ENCODE measurements at regions not wholly inside any gene's neighbourhood (a gene's known extent, or its start where the extent isn't known, plus 50 kb on each side); places are given as distances from the start of the nearest gene placed in this dataset.
"Not testable (repeated sequence)": the region's sequence is repeated elsewhere in the genome, so short reads cannot be mapped to it uniquely, and the experiment has no call there.

- DNase-seq: no peak
Measured at GRCh38 chr9:21533597-21533996, 51.5 kb upstream of the IFNE start.

DNA sequence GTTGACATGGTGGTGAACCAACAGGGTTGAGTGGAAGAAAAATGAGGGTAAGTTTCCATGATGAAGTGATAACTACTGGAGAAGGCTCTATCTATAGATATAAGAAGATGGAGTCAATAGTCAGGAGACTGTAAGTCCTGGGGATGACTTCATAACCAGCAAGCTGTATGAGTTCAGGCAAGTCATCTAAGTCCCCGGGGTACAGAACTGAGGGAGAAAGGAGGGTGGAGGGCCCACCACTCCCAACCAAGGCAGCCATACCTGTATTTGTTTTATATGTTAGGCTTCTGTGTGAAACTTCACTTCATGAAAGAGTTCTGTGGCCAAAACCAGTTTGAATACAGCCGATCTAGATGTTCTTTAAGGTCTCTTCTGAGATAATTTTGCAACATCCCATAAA lies 53.3 kb upstream of the IFNE start:
- no peak for DNase-seq

GRCh38 chr9:21542787-21543186 lies 60.7 kb upstream of the IFNE start:
- no peak for DNase-seq

DNA sequence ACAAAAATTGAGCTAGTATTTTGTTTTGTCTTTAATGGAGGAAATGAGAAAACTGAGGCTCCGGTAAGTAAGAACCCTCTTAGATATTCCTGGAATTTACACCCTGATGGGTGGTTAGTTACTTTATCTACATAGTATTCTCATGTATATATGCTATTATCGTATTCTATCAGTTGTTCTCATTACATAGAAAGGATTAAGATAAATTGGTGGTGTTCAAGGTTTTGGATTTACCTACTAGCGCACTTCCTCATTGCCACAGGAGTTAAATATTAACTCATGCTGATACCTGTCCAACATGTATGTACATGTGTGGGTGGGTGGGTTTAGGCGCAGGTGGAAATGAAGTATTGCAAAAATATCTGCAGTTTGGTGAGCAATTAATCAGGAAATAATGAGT lies 61.1 kb upstream of the IFNE start:
- DNase-seq: no peak

DNA sequence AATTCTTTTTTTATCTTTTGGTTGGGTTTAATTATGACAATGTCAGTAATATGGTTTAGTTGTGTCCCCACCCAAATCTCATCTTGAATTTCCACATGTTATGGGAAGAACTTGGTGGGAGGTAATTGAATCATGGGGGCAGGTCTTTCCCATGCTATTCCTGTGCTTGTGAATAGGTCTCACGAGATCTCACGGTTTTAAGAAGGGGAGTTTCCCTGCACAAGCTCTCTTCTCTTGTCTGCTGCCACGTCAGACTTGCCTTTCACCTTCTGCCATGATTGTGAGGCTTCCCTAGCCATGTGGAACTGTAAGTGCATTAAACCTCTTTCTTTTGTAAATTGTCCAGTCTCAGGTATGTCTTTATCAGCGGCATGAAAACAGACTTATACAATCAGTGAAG lies 61.7 kb upstream of the IFNE start:
- DNase-seq: not testable (repeated sequence)

- DNase-seq: no peak
Measured at GRCh38 chr9:21546949-21547348, 64.8 kb upstream of the IFNE start.

- peak; percentile 91 for DNase-seq
Measured at GRCh38 chr9:21549251-21549765, 67.2 kb upstream of the IFNE start.

DNA sequence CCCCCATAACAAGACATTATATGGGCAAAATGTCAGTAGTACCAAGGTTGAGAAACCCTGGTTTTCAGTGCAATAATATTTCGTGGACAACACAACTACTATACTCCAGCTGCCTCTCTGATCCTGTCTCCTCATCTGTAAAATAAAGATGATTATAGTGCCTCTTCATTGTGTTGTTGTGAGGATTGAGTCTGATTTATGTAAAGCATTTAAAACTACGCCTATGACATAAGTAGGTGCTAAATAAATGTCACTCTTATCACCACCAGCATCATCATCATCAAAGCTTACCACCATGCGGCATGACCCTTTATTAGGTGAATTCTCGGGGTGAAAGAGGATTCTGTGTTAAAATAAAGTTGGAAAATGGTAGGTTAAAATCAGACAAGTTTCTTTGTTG lies 67.8 kb upstream of the IFNE start:
- DNase-seq: no peak

DNA sequence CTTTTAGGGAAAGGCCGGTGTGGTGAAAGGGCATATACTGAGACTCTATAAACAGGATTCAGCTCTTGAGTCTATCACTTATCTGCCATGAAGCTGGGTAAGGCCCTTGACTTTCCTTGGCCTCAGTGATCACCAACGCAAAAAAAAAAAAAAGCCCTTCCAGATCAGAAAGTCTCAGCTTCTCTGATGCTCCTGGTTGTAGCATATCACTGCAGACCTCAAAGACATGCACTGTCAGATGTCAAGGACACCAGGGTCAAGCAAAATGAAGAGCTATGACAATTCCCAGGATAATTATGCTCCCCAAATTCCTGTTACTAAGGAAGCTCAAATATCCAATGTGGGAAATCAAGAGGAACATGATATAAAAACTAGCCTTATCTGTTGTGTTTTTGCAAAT lies 68.3 kb upstream of the IFNE start:
- DNase-seq: no peak

DNA sequence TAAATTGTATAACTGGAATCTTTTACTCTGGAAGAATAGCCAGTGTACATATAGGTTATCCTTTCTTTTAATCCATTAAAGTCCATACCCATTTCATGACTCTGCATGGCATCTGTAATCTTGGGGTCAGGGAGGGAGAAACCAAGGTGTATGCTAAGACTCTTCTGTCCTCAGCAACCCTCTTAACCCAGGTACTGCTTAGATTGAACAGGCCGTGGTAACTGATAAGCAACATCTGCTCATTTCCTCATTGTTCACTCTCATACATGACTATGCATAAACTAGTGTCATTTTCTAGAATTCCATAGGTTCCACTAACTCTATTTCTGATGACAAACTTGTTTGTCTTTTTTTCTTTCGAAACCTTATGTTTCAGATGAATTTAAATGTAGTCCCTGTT lies 69.3 kb upstream of the IFNE start:
- no peak for DNase-seq

DNA sequence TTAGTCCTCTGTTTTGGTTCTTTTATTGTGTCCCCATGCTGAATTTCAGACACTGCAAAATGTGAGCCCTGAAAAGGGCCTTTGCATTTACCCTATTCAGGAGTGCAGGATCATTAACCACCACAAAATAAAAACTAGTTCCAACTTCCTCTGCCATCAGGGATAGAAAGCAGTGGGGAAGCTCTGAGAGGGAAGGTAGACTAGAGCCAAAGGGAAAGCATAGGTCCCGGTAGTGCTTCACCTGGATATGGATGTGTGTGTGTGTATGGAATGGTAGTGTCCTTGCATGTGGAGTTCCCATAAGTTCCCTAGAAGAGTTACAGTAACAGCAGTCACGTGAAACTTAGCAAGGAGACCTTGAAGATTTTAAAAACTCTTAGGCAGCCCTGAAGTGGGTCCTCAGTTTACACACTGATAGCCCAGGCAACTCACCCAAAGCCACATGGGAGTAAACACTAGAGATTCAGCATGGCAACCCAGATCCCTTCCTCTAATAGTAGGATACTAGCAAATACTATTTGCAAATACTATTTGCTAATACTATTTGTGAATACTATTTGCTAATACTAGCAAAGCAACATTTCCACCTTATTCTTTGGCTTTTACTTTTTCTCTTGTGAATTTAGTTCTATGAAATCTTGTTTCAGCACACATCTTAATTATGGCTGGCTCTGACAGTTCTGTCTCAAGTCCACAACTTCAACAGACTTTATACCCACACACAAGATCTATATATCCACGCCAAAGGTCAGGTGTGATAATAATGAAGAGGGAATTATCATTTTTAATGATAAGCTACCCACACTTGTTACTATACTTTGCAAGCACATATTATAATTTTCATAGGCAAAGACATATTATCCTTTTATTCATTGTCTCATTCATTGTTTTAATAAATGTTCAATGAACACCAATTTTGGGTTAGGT lies 70.4 kb upstream of the IFNE start:
- DNase-seq: no peak

DNA sequence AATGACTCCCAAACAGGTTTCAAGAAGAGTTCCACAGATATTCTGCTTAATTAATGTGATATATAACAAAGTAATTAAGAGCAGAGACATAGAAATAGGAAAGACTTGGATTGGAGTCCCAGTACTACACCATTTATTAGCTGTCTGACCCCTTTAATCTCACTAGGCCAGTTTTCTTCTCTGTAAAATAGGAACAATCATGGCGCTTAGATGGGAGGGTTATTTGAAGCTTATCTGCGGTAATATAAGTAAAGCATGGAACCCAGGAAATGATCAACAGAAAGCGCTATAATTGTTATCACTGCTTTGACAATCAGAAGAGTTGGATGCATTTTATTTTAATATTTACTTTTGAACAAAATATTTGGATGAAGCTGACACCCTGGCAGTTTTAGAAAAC lies 71.3 kb upstream of the IFNE start:
- no peak for DNase-seq

DNA sequence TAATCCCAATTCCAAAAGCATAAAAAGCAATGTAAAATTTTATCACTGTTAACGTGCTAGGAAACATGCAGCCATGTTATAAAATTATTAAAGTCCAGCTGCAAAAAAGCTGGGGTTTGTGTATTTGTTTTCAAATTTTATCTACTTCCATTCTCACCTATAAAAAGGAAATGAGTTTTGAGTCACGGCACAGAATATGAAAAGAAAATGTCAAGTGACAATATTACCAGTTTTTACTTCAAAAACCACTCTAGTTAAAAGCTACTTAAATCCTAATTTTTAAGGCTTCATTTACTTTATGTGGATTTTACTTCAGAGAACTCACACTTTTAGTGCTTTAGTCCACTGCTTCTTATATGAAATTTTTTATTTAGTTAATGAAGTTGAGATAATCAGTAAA lies 72.7 kb upstream of the IFNE start:
- DNase-seq: no peak

DNA sequence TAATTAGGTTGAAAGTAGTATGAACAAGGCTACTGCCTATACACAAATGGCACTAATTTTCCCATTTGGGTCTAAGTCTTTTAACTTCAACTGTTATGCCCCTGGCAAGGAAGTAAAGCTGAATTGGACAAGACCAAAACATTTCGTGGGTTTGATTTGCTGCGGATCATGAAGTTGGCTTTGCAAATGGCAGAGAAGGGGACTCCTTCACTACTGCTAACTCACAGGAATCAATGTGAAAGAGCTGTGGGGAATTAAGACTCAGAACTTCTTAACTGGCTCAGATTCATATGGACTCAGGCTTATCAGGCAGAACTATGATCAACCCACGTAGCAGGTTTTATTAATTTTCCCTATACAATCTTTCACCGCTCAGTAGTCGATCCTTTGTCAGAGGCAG lies 73.8 kb upstream of the IFNE start:
- DNase-seq: peak; percentile 36

- no peak for DNase-seq
Measured at GRCh38 chr9:21556581-21557427, 74.7 kb upstream of the IFNE start.

GRCh38 chr9:21557428-21557768 lies 75.3 kb upstream of the IFNE start:
- DNase-seq: no peak

DNA sequence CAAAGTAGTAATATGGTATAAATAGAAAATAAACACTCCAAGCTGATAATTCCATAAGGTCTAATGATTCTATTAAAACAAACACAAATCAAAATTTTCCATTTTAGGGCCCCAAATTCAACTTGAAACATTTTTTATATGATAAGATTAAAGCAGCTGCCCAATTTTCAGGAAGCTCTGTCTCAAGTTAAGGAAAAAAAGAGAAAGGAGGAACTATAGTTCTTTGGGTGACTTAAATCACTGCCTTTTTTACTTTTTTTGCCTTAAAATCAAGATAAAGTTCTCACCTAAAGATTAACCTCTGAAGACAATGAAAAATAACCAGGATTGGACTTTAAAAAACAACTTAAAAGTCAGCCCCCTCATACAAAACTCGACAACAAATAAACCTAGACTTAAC lies 76.0 kb upstream of the IFNE start:
- no peak for DNase-seq

DNA sequence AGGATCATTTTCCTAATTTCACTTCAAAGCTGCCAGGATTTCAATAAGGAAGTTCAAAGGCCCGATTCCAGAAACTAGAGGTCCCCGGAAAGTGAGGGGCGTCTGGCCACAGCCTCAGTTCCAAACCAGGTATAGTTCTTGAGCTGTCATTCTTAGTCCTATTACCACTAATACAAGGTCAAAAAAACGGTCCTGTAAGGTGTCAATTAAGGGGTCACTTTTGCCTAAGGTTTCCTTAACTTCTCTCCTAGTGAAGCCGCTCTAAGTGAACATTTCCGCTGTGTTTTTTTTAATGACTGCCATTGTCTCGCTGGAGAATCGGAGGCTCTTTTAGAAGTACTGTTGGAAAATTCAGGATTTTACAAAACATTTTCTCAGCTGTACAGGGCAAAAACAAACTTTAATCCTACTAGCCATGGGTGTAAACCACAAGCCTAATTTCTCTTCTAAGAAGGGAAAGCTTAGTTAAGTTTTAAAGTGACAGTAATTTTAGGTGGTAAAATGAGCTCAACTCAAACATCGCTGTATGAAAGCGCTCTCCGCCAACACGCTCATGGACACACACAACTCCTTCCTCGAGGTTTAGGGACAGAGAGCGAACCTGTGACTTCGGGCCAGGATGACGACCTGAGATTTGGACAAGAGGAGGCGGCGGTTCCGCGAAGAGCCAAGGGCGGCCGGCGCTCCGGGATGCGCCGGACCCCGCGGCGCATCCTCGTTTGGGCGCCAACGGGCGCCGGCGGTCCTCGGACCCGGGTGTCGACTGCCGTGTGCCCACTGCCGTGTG lies 76.7 kb upstream of the IFNE start:
- peak; percentile 56 for DNase-seq

DNA sequence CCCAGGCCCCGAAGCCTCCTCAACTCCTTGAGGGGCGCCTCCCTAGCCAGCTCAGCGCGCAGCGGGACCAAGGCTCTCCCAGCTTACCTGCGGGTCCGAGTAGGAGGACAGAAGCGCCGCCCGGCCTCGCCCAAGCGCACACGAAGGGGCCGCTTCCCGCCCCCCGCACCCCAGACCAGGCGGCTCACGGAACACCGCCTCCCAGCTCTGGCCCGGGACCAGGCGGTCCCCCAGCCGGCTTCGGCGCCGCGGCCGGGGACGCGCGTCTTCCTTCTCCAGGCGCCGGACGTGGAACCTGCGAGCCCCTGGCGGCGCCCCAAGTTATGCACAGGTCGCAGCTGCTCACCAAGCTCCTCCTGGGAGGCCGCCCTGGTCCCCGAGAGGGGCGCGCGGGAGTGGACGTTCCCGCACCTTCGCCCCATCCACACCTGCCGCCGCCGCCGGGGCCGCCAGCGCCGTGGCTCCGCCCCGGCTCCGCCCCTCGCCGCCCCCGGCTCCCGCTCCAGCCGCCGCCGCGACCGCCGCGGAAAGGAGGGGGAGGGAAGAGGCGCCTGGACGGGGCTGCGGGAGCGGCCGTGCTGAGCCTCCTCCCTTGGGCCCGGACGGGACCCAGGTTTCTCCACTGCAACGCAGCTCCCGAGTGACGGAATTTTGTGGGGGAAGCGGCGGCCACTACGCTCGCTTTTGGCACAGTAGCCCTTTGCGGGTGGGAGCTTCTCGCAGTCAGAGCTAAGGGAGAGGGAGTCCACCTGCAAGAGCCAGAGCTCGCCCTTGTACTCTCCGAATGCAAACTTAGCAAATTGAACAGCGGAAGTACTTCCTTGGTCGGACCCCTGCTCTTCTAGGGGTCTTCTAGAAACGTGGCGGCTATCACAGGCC lies 77.5 kb upstream of the IFNE start:
- DNase-seq: peak; percentile 81

DNA sequence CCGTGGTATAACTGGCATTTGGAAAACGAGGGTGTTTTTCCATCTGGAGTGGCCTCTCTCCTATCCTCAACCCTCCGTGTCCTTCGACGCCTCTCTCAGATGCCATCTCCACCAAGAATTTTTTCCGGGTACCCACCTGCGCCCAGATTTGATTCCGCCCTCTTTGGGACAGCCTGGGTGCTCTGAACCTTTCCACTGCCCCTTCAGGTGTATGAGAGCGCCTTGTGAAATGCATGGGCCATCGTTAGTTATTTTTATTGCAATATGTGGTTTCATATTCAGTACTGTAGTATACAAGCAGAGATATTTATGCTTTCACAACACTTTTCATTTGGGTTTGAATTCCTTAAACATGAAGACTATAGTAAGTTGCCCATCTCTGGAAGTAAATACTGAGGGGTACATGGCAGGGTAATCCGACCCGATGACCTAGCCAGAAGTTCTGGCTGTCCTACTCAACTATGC lies 78.2 kb upstream of the IFNE start:
- DNase-seq: no peak

- DNase-seq: no peak
Measured at GRCh38 chr9:21561502-21561901, 79.4 kb upstream of the IFNE start.

DNA sequence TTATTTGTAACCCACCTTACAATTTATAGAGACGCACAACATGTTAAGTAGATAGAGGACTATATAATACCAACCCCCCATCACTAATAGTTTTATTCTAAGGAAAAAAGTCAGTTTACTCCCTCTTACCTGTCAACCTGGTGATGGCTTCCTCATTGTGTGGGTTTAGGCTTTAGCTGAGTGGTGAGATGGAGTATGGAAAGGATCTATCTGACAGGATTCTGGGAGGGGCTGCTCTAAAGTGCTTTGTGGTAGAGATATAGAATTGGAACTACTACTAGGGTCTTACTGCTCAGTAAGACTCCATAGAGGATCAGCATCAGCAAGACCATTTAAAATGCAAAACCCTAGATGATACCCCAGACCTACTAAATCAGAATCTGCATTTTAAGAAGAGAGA lies 82.1 kb upstream of the IFNE start:
- no peak for DNase-seq

Data from EL (cell line).